Esophagus muscularis mucosa (tissue), 4 donors: ENCODE measurements at regions not wholly inside any gene's neighbourhood (a gene's known extent, or its start where the extent isn't known, plus 50 kb on each side); places are given as distances from the start of the nearest gene placed in this dataset.

Experiments used
- DNase-seq: peaks from one replicate; pipeline ENCODE4 v3.0.0-alpha.2; 2017; ENCODE audit errors: extremely low spot score
- H3K27ac ChIP-seq, 4 donors: fragments of 200-600 bp; sonication (generic); replicated peaks in 1 of 4; 1 replicate in 3 of 4; 2 replicates in 1 of 4; pipeline ENCODE4 v1.5.1; 2016 to 2019; ENCODE audit warnings: mild to moderate bottlenecking in 1 of 4
- H3K27me3 ChIP-seq, 4 donors: fragments of 200-600 bp; sonication (generic); one replicate each; pipeline versions ENCODE4 v1.5.1 to v1.6.0; 2016 to 2019
- H3K36me3 ChIP-seq, 4 donors: fragments of 200-600 bp; sonication (generic); one replicate each; pipeline ENCODE4 v1.5.1; 2016 to 2019
- H3K4me1 ChIP-seq, 4 donors: fragments of 200-600 bp; sonication (generic); one replicate each; pipeline ENCODE4 v1.5.1; 2016 to 2019
- H3K4me3 ChIP-seq, 4 donors: fragments of 200-600 bp; sonication (generic); 1 replicate in 2 of 4; 2 replicates in 2 of 4; pipeline ENCODE4 v1.5.1; 2016 to 2019; ENCODE audit warnings: mild to moderate bottlenecking in 4 of 4, moderate library complexity in 1 of 4
- H3K9me3 ChIP-seq, 4 donors: fragments of 200-600 bp; sonication (generic); 1 replicate in 3 of 4; 2 replicates in 1 of 4; pipeline ENCODE4 v1.5.1; 2016 to 2019
- EP300 ChIP-seq: sonication (generic); formaldehyde crosslinking; IDR thresholded peaks from one replicate; pipeline ENCODE4 v1.6.1; 2017; ENCODE audit warnings: antibody characterized with exemption
- POLR2A ChIP-seq: fragments of 450-650 bp; IDR thresholded peaks from one replicate; pipeline ENCODE4 v1.6.1; 2017; ENCODE audit warnings: antibody characterized with exemption, moderate library complexity, mild to moderate bottlenecking, low read depth
- POLR2AphosphoS5 ChIP-seq, 2 donors: sonication (generic); formaldehyde crosslinking; IDR thresholded peaks; one replicate each; pipeline ENCODE4 v1.6.1; 2017; ENCODE audit warnings: antibody characterized with exemption in 2 of 2
- WGBS: methylation state at CpG from one replicate; pipeline ENCODE4 v1.1.5; 2018; 5-methylcytosine and 5-hydroxymethylcytosine counted together
- intact Hi-C: fragments of 100-400 bp; cut with DNase I; formaldehyde crosslinking; loops from one replicate; pipeline ENCODE4 v1.15.1; 2023
- TF ChIP-seq, protein P1 (sequence below), 3 experiments: fragments of 200-600 bp in 2 of 3; fragments of 450-650 bp in 1 of 3; sonication (generic) in 2 of 3; IDR thresholded peaks; one replicate each; pipeline ENCODE4 v1.5.1; 2017 to 2019; ENCODE audit warnings: antibody characterized with exemption in 3 of 3, mild to moderate bottlenecking in 2 of 3, moderate library complexity in 1 of 3

DNA sequence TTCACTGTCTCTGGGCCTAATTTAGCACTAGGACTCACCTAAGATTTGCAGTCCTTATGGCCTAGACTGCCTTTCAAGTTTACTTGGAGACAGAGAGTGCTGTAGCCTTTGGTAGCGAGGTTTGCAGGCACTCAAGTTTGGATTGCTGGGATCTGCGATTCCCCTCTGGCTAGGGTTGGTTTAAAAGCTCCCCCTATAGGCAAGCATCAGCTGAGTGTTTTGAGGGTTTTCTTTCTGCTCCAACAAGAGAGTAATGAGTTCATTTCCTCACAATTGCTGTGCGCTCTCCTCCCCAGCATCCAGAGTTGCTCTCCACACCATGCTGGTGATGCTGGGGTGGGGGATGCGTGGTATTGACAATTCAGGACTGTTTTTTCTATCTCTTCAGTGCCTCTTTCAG is 206.9 kb downstream of the GLUD2 start:
- WGBS: 58% methylated on average over 4 of the region's 4 CpGs
- no peak for DNase-seq
- H3K9me3 ChIP-seq: no peaks in the 10 kb centered on the region
- H3K27me3 ChIP-seq: no peaks in the 10 kb centered on the region
- TF ChIP-seq, protein P1, sequence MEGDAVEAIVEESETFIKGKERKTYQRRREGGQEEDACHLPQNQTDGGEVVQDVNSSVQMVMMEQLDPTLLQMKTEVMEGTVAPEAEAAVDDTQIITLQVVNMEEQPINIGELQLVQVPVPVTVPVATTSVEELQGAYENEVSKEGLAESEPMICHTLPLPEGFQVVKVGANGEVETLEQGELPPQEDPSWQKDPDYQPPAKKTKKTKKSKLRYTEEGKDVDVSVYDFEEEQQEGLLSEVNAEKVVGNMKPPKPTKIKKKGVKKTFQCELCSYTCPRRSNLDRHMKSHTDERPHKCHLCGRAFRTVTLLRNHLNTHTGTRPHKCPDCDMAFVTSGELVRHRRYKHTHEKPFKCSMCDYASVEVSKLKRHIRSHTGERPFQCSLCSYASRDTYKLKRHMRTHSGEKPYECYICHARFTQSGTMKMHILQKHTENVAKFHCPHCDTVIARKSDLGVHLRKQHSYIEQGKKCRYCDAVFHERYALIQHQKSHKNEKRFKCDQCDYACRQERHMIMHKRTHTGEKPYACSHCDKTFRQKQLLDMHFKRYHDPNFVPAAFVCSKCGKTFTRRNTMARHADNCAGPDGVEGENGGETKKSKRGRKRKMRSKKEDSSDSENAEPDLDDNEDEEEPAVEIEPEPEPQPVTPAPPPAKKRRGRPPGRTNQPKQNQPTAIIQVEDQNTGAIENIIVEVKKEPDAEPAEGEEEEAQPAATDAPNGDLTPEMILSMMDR (IDR thresholded peaks at IDR 0.05): no peak
- TF ChIP-seq EP300 (no peak), POLR2AphosphoS5 (IDR thresholded peaks at IDR 0.05) (no peak)
- H3K4me1 ChIP-seq: no peaks in the 10 kb centered on the region
- intact Hi-C loops: no loop called here
- H3K4me3 ChIP-seq: no peak overlapping the region
- no peak overlapping the region for H3K27ac ChIP-seq
- H3K36me3 ChIP-seq: no peaks in the 10 kb centered on the region

DNA sequence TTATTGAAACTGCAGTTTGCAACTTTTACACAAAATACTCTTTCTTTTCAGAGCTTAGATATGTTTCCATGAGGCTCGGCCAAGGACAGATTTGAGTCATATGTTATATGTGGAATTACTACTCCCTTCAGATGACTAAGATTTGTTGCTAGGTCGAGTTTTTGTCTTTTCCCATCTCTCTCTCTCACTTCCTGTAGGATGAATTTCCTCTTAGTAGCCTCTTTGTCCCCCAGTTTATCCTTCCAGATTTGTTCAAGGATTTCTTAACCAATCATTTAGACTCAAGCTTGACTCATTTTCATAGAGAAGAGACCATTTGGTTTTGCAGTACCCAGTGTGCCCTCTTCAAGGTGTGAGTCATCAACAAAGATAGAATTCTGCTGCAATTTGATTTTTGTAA is 209.2 kb downstream of the GLUD2 start:
- TF ChIP-seq, protein P1 (IDR thresholded peaks at IDR 0.05): no peak
- TF ChIP-seq POLR2AphosphoS5 (IDR thresholded peaks at IDR 0.05): no peak
- no peak for TF ChIP-seq EP300
- no peak for TF ChIP-seq POLR2A
- no peaks in the 10 kb centered on the region for H3K27me3 ChIP-seq
- no peaks in the 10 kb centered on the region for H3K4me1 ChIP-seq
- intact Hi-C loops: no loop called here
- no peak overlapping the region for H3K4me3 ChIP-seq
- DNase-seq: no peak
- no peaks in the 10 kb centered on the region for H3K9me3 ChIP-seq
- WGBS: 48% methylated on average over 2 of the region's 2 CpGs
- H3K27ac ChIP-seq: no peak overlapping the region
- H3K36me3 ChIP-seq: no peaks in the 10 kb centered on the region

DNA sequence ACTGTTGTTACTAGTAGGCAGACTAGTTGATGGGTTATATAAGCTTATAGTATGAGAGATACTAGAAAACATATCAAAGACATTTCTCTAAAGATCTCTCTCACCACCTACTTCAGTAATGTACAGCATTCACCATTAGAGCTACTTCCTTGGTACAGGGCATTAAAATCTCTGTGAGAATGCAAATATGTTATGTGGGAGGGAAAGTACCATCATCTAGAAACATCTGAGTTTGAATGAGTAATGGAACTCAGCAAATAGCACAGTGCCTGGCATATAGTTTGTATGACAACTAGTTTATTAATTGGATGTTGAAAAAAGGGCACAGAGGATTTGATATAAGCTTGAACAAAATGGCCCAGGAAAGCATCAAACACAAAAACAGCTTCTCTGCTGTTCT is 211.1 kb downstream of the GLUD2 start:
- no peaks in the 10 kb centered on the region for H3K36me3 ChIP-seq
- no peak overlapping the region for H3K27ac ChIP-seq
- no peaks in the 10 kb centered on the region for H3K4me1 ChIP-seq
- intact Hi-C loops: no loop called here
- DNase-seq: no peak
- TF ChIP-seq EP300 (no peak), POLR2AphosphoS5 (IDR thresholded peaks at IDR 0.05) (no peak), POLR2A (no peak)
- TF ChIP-seq, protein P1 (IDR thresholded peaks at IDR 0.05): no peak
- H3K27me3 ChIP-seq: no peaks in the 10 kb centered on the region
- H3K4me3 ChIP-seq: no peak overlapping the region
- no peaks in the 10 kb centered on the region for H3K9me3 ChIP-seq

DNA sequence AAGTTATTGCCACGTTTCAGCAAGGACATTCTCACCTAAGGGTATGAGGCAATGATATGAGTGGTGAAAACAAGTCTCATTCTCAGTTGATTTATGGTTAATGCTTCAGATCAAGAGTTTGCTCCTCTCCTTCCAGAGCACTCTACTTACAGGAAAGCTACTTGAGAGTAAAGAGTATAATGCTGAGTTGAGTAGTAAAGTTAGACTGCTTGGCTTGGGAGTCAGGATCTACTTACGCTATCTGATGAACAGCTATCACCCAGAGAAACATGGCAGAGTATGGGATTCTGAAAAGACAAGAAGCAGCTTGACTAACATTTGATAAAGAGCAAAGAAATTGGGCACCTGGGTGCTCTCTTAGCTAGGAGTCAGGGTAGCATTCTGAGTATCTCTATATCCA is 211.8 kb downstream of the GLUD2 start:
- Histone ChIP-seq H3K4me3 (no peak overlapping the region), H3K9me3 (no peaks in the 10 kb centered on the region), H3K36me3 (no peaks in the 10 kb centered on the region), H3K27me3 (no peaks in the 10 kb centered on the region), H3K27ac (no peak overlapping the region), H3K4me1 (no peaks in the 10 kb centered on the region)
- intact Hi-C loops: no loop called here
- no peak for TF ChIP-seq POLR2AphosphoS5 (IDR thresholded peaks at IDR 0.05)
- TF ChIP-seq EP300: no peak
- TF ChIP-seq, protein P1 (IDR thresholded peaks at IDR 0.05): no peak
- TF ChIP-seq POLR2A: no peak
- 53% methylated on average over 2 of the region's 2 CpGs for WGBS
- no peak for DNase-seq

DNA sequence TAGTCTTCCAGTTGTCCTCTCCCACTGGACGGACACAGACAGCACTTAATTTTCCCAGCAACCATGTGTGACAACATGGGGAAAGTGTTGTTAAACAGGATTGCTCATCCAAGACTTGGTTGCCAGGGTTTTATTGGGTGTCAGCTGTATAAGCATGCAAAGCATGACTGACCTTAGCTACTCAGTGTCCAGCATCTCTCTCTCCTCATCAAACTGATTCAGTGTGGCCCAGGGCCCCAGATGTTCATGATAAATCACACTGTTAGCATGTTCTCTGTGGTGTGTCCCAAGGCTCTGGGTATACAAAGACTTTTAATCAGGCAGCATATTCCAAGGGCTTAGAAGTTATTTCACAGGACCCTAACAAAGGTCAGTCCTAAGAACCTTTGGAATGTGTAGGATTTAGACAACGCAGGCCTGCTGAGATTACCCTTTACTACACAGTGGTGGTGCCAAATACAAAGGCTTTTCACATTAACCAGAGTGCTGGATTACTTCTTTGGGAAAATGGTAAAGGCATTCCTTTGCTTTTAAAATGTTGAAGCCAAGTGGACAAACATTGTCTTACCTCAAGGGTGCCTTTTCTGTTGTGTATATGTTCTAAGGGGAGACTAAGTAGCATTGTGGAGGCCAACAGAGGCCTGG is 213.3 kb downstream of the GLUD2 start:
- TF ChIP-seq EP300: no peak
- no peak for TF ChIP-seq POLR2AphosphoS5 (IDR thresholded peaks at IDR 0.05)
- no peak for TF ChIP-seq POLR2A
- TF ChIP-seq, protein P1 (IDR thresholded peaks at IDR 0.05): no peak
- no peak overlapping the region for H3K27ac ChIP-seq
- H3K4me3 ChIP-seq: no peak overlapping the region
- no peaks in the 10 kb centered on the region for H3K27me3 ChIP-seq
- no peaks in the 10 kb centered on the region for H3K36me3 ChIP-seq
- H3K9me3 ChIP-seq: no peaks in the 10 kb centered on the region
- no peak for DNase-seq
- 32% methylated on average over 2 of the region's 2 CpGs for WGBS
- intact Hi-C loops: no loop called here
- H3K4me1 ChIP-seq: no peaks in the 10 kb centered on the region
